H1 (cell line): ENCODE measurements at regions not wholly inside any gene's neighbourhood (a gene's known extent, or its start where the extent isn't known, plus 50 kb on each side); places are given as distances from the start of the nearest gene placed in this dataset.

Source experiments
- CTCF ChIA-PET: fragments of 300-600 bp; sonication (Branson Sonifier 250); formaldehyde crosslinking; loops from one replicate; lab custom pipeline; 2021; ENCODE audit not compliant: partially characterized antibody; lab: Charles Lee
- POLR2A ChIA-PET: fragments of 300-600 bp; sonication (Branson Sonifier 250); formaldehyde crosslinking; loops from one replicate; lab custom pipeline; 2021; ENCODE audit warnings: inconsistent platforms; ENCODE audit not compliant: partially characterized antibody; lab: Charles Lee
- DNase-seq, 2 experiments: peaks; one replicate each; pipeline versions ENCODE4 v3.0.0 to v3.0.0-alpha.2; 2010 to 2022; ENCODE audit warnings: low spot score in 2 of 2, low read depth in 1 of 2, mixed read lengths in 1 of 2
- FAIRE-seq: peaks from 2 replicates; lab custom pipeline; 2011; peaks lifted over from hg19 to GRCh38; lab: Jason Lieb, UNC
- H2AFZ ChIP-seq: 2 replicates; pipeline ENCODE4 v1.8.1; 2012; ENCODE audit warnings: low read length, inconsistent platforms
- H2AK5ac ChIP-seq: 2 replicates; pipeline ENCODE4 v1.6.1; 2013; ENCODE audit warnings: low read depth, low read length
- H2BK120ac ChIP-seq: replicated peaks from 2 replicates; pipeline ENCODE3; 2013; ENCODE audit warnings: low read depth, low read length, inconsistent platforms
- H2BK12ac ChIP-seq: 2 replicates; pipeline ENCODE4 v1.6.1; 2013; ENCODE audit warnings: low read depth, low read length
- H2BK15ac ChIP-seq: 2 replicates; pipeline ENCODE4 v1.6.1; 2013; ENCODE audit warnings: low read length
- H2BK20ac ChIP-seq: 2 replicates; pipeline ENCODE4 v1.6.1; 2013; ENCODE audit warnings: low read length
- H2BK5ac ChIP-seq: 2 replicates; pipeline ENCODE4 v1.6.1; 2013; ENCODE audit warnings: low read depth, low read length
- H3K14ac ChIP-seq: 2 replicates; pipeline ENCODE4 v1.6.1; 2013; ENCODE audit warnings: inconsistent platforms; ENCODE audit not compliant: insufficient read length
- H3K18ac ChIP-seq: 2 replicates; pipeline ENCODE4 v1.6.1; 2013; ENCODE audit warnings: low read length; ENCODE audit errors: extremely low read depth
- H3K23ac ChIP-seq: 2 replicates; pipeline ENCODE4 v1.6.1; 2013; ENCODE audit warnings: inconsistent platforms; ENCODE audit not compliant: insufficient read length
- H3K23me2 ChIP-seq: 2 replicates; pipeline ENCODE4 v1.6.1; 2013; ENCODE audit warnings: low read depth, low read length
- H3K27ac ChIP-seq: 2 replicates; pipeline ENCODE4 v1.6.1; 2011; ENCODE audit warnings: low read depth, low read length, inconsistent platforms
- H3K27me3 ChIP-seq, 4 experiments: replicated peaks in 1 of 4; 1 replicate in 1 of 4; 2 replicates in 3 of 4; pipeline versions ENCODE4 v1.6.1 to v1.8.1; 2011 to 2013; ENCODE audit warnings: low read length in 3 of 4, mild to moderate bottlenecking in 3 of 4, inconsistent platforms in 2 of 4, mixed read lengths in 2 of 4, moderate library complexity in 1 of 4; ENCODE audit not compliant: control insufficient read depth in 3 of 4, insufficient read depth in 3 of 4; ENCODE audit errors: extremely low read depth in 1 of 4
- H3K36me3 ChIP-seq, 4 experiments: 2 replicates each; pipeline versions ENCODE4 v1.6.1 to v1.8.1; 2011 to 2013; ENCODE audit warnings: mild to moderate bottlenecking in 4 of 4, low read length in 3 of 4, moderate library complexity in 2 of 4, control low read depth in 1 of 4, inconsistent platforms in 1 of 4; ENCODE audit not compliant: insufficient read depth in 4 of 4, control insufficient read depth in 2 of 4
- H3K4ac ChIP-seq: replicated peaks from 2 replicates; pipeline ENCODE3; 2013; ENCODE audit warnings: low read length, low read depth, mixed read lengths, inconsistent platforms; ENCODE audit not compliant: insufficient read length
- H3K4me1 ChIP-seq, 4 experiments: replicated peaks in 1 of 4; 1 replicate in 1 of 4; 2 replicates in 3 of 4; pipeline versions ENCODE4 v1.6.1 to v1.8.1; 2011 to 2013; ENCODE audit warnings: low read length in 3 of 4, inconsistent platforms in 2 of 4, mixed read lengths in 1 of 4; ENCODE audit not compliant: insufficient read depth in 4 of 4, control insufficient read depth in 3 of 4
- H3K4me2 ChIP-seq, 2 experiments: 2 replicates each; pipeline versions ENCODE4 v1.6.1 to v1.8.1; 2011 to 2013; ENCODE audit warnings: low read depth in 2 of 2, low read length in 2 of 2, control low read depth in 1 of 2, inconsistent platforms in 1 of 2, mild to moderate bottlenecking in 1 of 2; ENCODE audit not compliant: insufficient read depth in 1 of 2
- H3K4me3 ChIP-seq, 4 experiments: fragments of 200-600, 300-600 bp in 1 of 4; sonication (generic), shearing (Covaris generic), sonication (Bioruptor Twin) in 1 of 4; 2 replicates each; pipeline versions ENCODE4 v1.5.1 to v1.8.1; 2011 to 2016; ENCODE audit warnings: low read length in 4 of 4, low read depth in 3 of 4, control low read depth in 2 of 4, inconsistent platforms in 2 of 4, mild to moderate bottlenecking in 2 of 4, mixed read lengths in 1 of 4, moderate library complexity in 1 of 4; ENCODE audit not compliant: insufficient read depth in 2 of 4; ENCODE audit errors: extremely low read depth in 1 of 4
- H3K56ac ChIP-seq: replicated peaks from 2 replicates; pipeline ENCODE3; 2013; ENCODE audit warnings: low read depth, mild to moderate bottlenecking, mixed read lengths, low read length, inconsistent platforms; ENCODE audit not compliant: insufficient read length
- H3K79me1 ChIP-seq: 2 replicates; pipeline ENCODE4 v1.6.1; 2013; ENCODE audit warnings: low read depth, low read length, control low read depth
- H3K79me2 ChIP-seq, 2 experiments: 2 replicates each; pipeline versions ENCODE4 v1.6.1 to v1.8.1; 2012 to 2013; ENCODE audit warnings: low read length in 2 of 2, mild to moderate bottlenecking in 2 of 2, inconsistent platforms in 1 of 2; ENCODE audit not compliant: insufficient read depth in 2 of 2, control insufficient read depth in 1 of 2
- H3K9ac ChIP-seq, 4 experiments: replicated peaks in 1 of 4; 1 replicate in 1 of 4; 2 replicates in 3 of 4; pipeline versions ENCODE4 v1.6.1 to v1.8.1; 2011 to 2013; ENCODE audit warnings: low read depth in 3 of 4, low read length in 3 of 4, control low read depth in 2 of 4, mild to moderate bottlenecking in 2 of 4, moderate library complexity in 2 of 4, inconsistent platforms in 1 of 4; ENCODE audit errors: extremely low read depth in 1 of 4
- H3K9me3 ChIP-seq, 2 experiments: 2 replicates each; pipeline versions ENCODE4 v1.6.1 to v1.8.1; 2012 to 2013; ENCODE audit warnings: mild to moderate bottlenecking in 2 of 2, moderate library complexity in 2 of 2, control low read depth in 1 of 2, inconsistent platforms in 1 of 2, low read depth in 1 of 2, low read length in 1 of 2, mixed read lengths in 1 of 2; ENCODE audit not compliant: insufficient read depth in 2 of 2
- H4K20me1 ChIP-seq, 2 experiments: replicated peaks in 1 of 2; 2 replicates each; pipeline versions ENCODE3 to v1.8.1; 2011 to 2013; ENCODE audit warnings: inconsistent platforms in 2 of 2, low read length in 2 of 2, mild to moderate bottlenecking in 1 of 2; ENCODE audit not compliant: insufficient read depth in 2 of 2, control insufficient read depth in 1 of 2
- H4K5ac ChIP-seq: 2 replicates; pipeline ENCODE4 v1.6.1; 2013; ENCODE audit warnings: low read length, low read depth, mixed read lengths, inconsistent platforms; ENCODE audit not compliant: insufficient read length
- H4K8ac ChIP-seq: 2 replicates; pipeline ENCODE4 v1.8.0; 2013; ENCODE audit warnings: mild to moderate bottlenecking, moderate library complexity, low read length, inconsistent platforms; ENCODE audit not compliant: insufficient read depth; ENCODE audit errors: extremely low read depth
- H4K91ac ChIP-seq: replicated peaks from 2 replicates; pipeline ENCODE3; 2013; ENCODE audit warnings: low read length, mixed read lengths, inconsistent platforms; ENCODE audit not compliant: insufficient read length
- EGR1 ChIP-seq: IDR thresholded peaks from 2 replicates; pipeline ENCODE4 v1.6.1; 2011; ENCODE audit warnings: low read depth, low read length, borderline replicate concordance
- RFX5 ChIP-seq: IDR thresholded peaks from 2 replicates; pipeline ENCODE4 v1.6.1; 2011; ENCODE audit warnings: low read depth, low read length, improper control_type of control experiment, borderline replicate concordance
- SIX5 ChIP-seq: IDR thresholded peaks from 2 replicates; pipeline ENCODE4 v1.6.1; 2011; ENCODE audit warnings: mild to moderate bottlenecking, low read depth, low read length
- SP4 ChIP-seq: IDR thresholded peaks from 2 replicates; pipeline ENCODE4 v1.6.1; 2012; ENCODE audit warnings: low read length, inconsistent platforms
- WGBS, 2 experiments: shearing (Covaris generic) in 1 of 2; methylation state at CpG; one replicate each; pipeline versions ENCODE4 v1.1.6 to v1.1.7; 2013 to 2015; ENCODE audit warnings: low lambda C conversion rate in 2 of 2, mixed read lengths in 2 of 2, inconsistent platforms in 1 of 2, low coverage in 1 of 2, missing lambda C conversion rate in 1 of 2; ENCODE audit not compliant: insufficient replicate concordance in 2 of 2, insufficient coverage in 1 of 2, insufficient read length in 1 of 2; ENCODE audit errors: extremely low coverage in 1 of 2, missing lambda C conversion rate in 1 of 2; 5-methylcytosine and 5-hydroxymethylcytosine counted together
- TF ChIP-seq, protein P1 (sequence below): IDR thresholded peaks from 2 replicates; pipeline ENCODE4 v1.6.1; 2011; ENCODE audit warnings: low read depth, mild to moderate bottlenecking, low read length; ENCODE audit not compliant: insufficient read depth

DNA sequence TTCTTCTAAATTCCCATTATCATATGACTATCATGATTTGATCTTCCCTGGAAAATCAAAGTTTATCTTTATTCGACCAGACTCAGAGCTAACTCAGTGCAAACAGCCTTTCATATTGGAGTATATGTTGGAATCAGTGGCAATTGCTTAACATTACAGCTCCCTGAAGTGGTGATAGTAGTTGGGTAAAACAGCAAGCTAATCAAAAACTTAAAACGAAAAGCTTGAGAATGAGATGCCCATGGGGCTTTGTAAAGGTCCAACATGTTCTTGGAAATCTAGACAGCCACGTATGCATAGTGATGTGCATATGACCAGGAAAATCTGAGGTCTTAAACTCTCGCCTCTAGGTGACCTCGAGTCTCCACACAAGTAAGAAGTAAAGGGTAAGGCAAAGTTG is 437.6 kb downstream of the KIF16B start:
- TF ChIP-seq SIX5 (no peak), SP4 (no peak), RFX5 (no peak), EGR1 (no peak)
- TF ChIP-seq, protein P1, sequence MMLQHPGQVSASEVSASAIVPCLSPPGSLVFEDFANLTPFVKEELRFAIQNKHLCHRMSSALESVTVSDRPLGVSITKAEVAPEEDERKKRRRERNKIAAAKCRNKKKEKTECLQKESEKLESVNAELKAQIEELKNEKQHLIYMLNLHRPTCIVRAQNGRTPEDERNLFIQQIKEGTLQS = no peak
- DNase-seq (no peak), FAIRE-seq (no peak)
- H3K79me1 ChIP-seq = no peaks in the 10 kb centered on the region
- no peak overlapping the region for H2BK12ac ChIP-seq
- H2BK15ac ChIP-seq = no peak overlapping the region
- H3K4me1 ChIP-seq = no peaks in the 10 kb centered on the region
- H2BK20ac ChIP-seq = no peak overlapping the region
- POLR2A ChIA-PET = no interaction called here
- no peak overlapping the region for H3K9ac ChIP-seq
- H3K14ac ChIP-seq = no peak overlapping the region
- CTCF ChIA-PET = interaction anchor here (1.3 kb wide), 1 partner anchor 8 kb away, joined by 4 read pairs; no protein-coding TSS in a partner anchor
- H3K27ac ChIP-seq = no peak overlapping the region
- no peak overlapping the region for H3K4me3 ChIP-seq
- 88% methylated on average over 5 of the region's 5 CpGs; no CpG with 5 or more reads in 1 of the 2 experiments for WGBS, 2 experiments
- H3K18ac ChIP-seq = no peak overlapping the region
- H2AK5ac ChIP-seq = no peak overlapping the region
- H2BK120ac ChIP-seq = no peak overlapping the region
- no peak overlapping the region for H3K23ac ChIP-seq
- H3K36me3 ChIP-seq = no peaks in the 10 kb centered on the region
- no peaks in the 10 kb centered on the region for H3K79me2 ChIP-seq
- H4K20me1 ChIP-seq = no peaks in the 10 kb centered on the region
- H3K23me2 ChIP-seq = no peaks in the 10 kb centered on the region; the same call in 1 of the 2 replicates
- peaks cover 0 to 1% (median 0%) of the 10 kb centered on the region in 4 experiments; a peak in 1 of 7 replicates for H3K27me3 ChIP-seq
- no peak overlapping the region for H4K91ac ChIP-seq
- no peak overlapping the region for H3K4ac ChIP-seq
- H4K8ac ChIP-seq = no peak overlapping the region
- no peak overlapping the region for H3K4me2 ChIP-seq
- H3K9me3 ChIP-seq = no peaks in the 10 kb centered on the region
- H4K5ac ChIP-seq = no peak overlapping the region
- no peak overlapping the region for H2AFZ ChIP-seq
- H3K56ac ChIP-seq = no peak overlapping the region
- no peak overlapping the region for H2BK5ac ChIP-seq
